Adrenal gland (tissue), 5 donors: ENCODE measurements at regions not wholly inside any gene's neighbourhood (a gene's known extent, or its start where the extent isn't known, plus 50 kb on each side); places are given as distances from the start of the nearest gene placed in this dataset.

ENCODE experiments used
- POLR2A ChIP-seq, 2 donors: fragments of 450-650 bp; IDR thresholded peaks; one replicate each; pipeline ENCODE4 v1.6.1; 2017; ENCODE audit warnings: antibody characterized with exemption in 2 of 2, mild to moderate bottlenecking in 2 of 2, moderate library complexity in 1 of 2
- TF ChIP-seq, protein P1 (sequence below), 6 experiments: fragments of 450-650 bp in 4 of 6; fragments of 200-600 bp in 2 of 6; sonication (generic) in 1 of 6; IDR thresholded peaks; 1 replicate in 5 of 6; 2 replicates in 1 of 6; pipeline versions ENCODE4 v1.5.1 to v1.8.0; 2016 to 2021; ENCODE audit warnings: antibody characterized with exemption in 6 of 6, mild to moderate bottlenecking in 2 of 6, moderate library complexity in 1 of 6
- donor health status: DM: no; HTN: no; CAD: no.

DNA sequence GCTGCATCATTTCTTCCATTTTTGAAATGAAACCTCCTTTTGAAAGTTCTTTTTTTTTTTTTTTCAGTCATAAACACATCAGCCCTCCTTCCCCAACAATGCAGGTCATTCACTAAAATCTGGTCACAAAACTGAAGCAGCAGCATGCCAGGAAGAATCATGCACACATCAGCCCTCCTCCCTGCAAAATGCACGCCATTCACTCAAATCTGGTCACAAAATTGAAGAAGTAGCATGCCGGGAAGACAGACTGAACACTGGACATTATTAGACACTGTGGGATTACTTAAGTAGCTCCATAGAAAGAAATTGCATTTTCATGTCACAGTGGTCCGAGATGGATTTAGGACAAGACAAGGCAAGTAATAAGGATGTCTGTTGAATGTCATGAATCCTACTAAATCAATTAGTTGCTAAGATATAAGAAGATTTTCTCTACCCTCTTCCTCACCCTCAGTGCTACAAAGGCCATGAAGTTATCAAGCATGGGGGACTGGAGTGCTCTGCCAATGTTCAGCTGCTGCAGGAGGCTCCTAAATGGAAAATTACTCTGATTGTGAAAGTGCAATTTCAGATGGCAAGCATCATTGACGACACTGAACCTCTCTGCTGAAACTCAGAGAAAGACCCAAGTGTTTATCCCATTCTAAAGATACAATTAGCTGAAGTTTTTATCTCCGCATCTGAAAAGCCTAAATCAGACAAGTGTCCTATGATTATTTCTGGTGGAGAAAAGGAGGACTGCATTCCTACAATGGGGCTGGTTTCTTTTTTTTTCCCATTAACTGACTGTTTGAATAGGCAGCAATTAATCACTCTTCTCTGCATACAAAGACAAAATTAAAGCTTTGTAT, 913.2 kb downstream of the DIAPH3 start:
- TF ChIP-seq, protein P1, sequence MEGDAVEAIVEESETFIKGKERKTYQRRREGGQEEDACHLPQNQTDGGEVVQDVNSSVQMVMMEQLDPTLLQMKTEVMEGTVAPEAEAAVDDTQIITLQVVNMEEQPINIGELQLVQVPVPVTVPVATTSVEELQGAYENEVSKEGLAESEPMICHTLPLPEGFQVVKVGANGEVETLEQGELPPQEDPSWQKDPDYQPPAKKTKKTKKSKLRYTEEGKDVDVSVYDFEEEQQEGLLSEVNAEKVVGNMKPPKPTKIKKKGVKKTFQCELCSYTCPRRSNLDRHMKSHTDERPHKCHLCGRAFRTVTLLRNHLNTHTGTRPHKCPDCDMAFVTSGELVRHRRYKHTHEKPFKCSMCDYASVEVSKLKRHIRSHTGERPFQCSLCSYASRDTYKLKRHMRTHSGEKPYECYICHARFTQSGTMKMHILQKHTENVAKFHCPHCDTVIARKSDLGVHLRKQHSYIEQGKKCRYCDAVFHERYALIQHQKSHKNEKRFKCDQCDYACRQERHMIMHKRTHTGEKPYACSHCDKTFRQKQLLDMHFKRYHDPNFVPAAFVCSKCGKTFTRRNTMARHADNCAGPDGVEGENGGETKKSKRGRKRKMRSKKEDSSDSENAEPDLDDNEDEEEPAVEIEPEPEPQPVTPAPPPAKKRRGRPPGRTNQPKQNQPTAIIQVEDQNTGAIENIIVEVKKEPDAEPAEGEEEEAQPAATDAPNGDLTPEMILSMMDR (IDR thresholded peaks at IDR 0.05) = no peak
- no peak for TF ChIP-seq POLR2A (IDR thresholded peaks at IDR 0.05)
